Activated CD8-positive, alpha-beta T cell treated with anti-CD3 and anti-CD28 coated beads for 36 hours (primary cell): ENCODE measurements at regions not wholly inside any gene's neighbourhood (a gene's known extent, or its start where the extent isn't known, plus 50 kb on each side); places are given as distances from the start of the nearest gene placed in this dataset.

ENCODE experiments used
- ATAC-seq: fragments of 200-7000 bp; cut with Tn5 transposase; one replicate; pipeline ENCODE4 v1.10.0; 2021; ENCODE audit warnings: mild to moderate bottlenecking, moderate library complexity
- CTCF ChIA-PET: fragments of 350-600 bp; sonication (Branson Sonifier 250); formaldehyde crosslinking; loops from one replicate; lab custom pipeline; 2021; ENCODE audit warnings: antibody characterized with exemption; lab: Charles Lee
- POLR2A ChIA-PET: fragments of 350-600 bp; sonication (Branson Sonifier 250); formaldehyde crosslinking; loops from one replicate; lab custom pipeline; 2021; ENCODE audit warnings: antibody characterized with exemption; lab: Charles Lee
- DNase-seq: peaks from one replicate; pipeline ENCODE4 v3.0.0-alpha.2; 2020
- H3K27ac Mint-ChIP-seq: one replicate; pipeline ENCODE4 v1.8.0; 2021; ENCODE audit warnings: mild to moderate bottlenecking, mixed read lengths
- H3K27me3 Mint-ChIP-seq: one replicate; pipeline ENCODE4 v1.8.0; 2021; ENCODE audit warnings: mixed read lengths
- H3K36me3 Mint-ChIP-seq: one replicate; pipeline ENCODE4 v1.8.0; 2021; ENCODE audit warnings: low read depth, mixed read lengths
- H3K4me1 Mint-ChIP-seq: one replicate; pipeline ENCODE4 v1.8.0; 2021; ENCODE audit warnings: low read depth, mixed read lengths
- H3K4me3 Mint-ChIP-seq: one replicate; pipeline ENCODE4 v1.8.0; 2021; ENCODE audit warnings: mild to moderate bottlenecking, moderate library complexity, mixed read lengths
- H3K9me3 Mint-ChIP-seq: one replicate; pipeline ENCODE4 v1.8.0; 2021; ENCODE audit warnings: mixed read lengths
- CTCF ChIP-seq: fragments of 200-600 bp; IDR thresholded peaks from one replicate; pipeline ENCODE4 v1.8.0; 2022; ENCODE audit warnings: antibody characterized with exemption, mild to moderate bottlenecking
- intact Hi-C: fragments of 100-400 bp; cut with micrococcal nuclease; formaldehyde crosslinking; loops from one replicate; pipeline ENCODE4 v1.10.0; 2022

- Mint-ChIP-seq H3K27me3 (no peaks in the 10 kb centered on the region), H3K4me1 (peaks cover 8% of the 10 kb centered on the region), H3K36me3 (peaks cover 1% of the 10 kb centered on the region), H3K27ac (no peak overlapping the region), H3K4me3 (no peak overlapping the region), H3K9me3 (peaks cover 4% of the 10 kb centered on the region)
- TF ChIP-seq CTCF: no peak
- intact Hi-C loops: no loop called here
- POLR2A ChIA-PET: no interaction called here
- no peak for ATAC-seq
- no peak for DNase-seq
- CTCF ChIA-PET: interaction anchor here (1.2 kb wide), 1 partner anchor 21 kb away, joined by 3 read pairs; no protein-coding TSS in a partner anchor
These were observed 102.9 kb downstream of the NUP35 start for GRCh38 chr2:183227176-183227575.

GRCh38 chr2:183229386-183229785, 105.1 kb downstream of the NUP35 start:
- H3K4me1 Mint-ChIP-seq: peaks cover 8% of the 10 kb centered on the region
- intact Hi-C loops: no loop called here
- peaks cover 2% of the 10 kb centered on the region for H3K27me3 Mint-ChIP-seq
- ATAC-seq: peak; percentile 55
- peak; percentile 6 for DNase-seq
- TF ChIP-seq CTCF: no peak
- no peak overlapping the region for H3K4me3 Mint-ChIP-seq
- ChIA-PET POLR2A (no interaction called here), CTCF (interaction anchor here (1.7 kb wide), 1 partner anchor 20 kb away, joined by 6 read pairs; no protein-coding TSS in a partner anchor)
- peaks cover 6% of the 10 kb centered on the region for H3K9me3 Mint-ChIP-seq
- no peaks in the 10 kb centered on the region for H3K36me3 Mint-ChIP-seq
- H3K27ac Mint-ChIP-seq: no peak overlapping the region

GRCh38 chr2:183232161-183232865, 108.1 kb downstream of the NUP35 start:
- Mint-ChIP-seq H3K36me3 (no peaks in the 10 kb centered on the region), H3K4me3 (no peak overlapping the region), H3K27me3 (peaks cover 3% of the 10 kb centered on the region), H3K27ac (no peak overlapping the region), H3K4me1 (peaks cover 8% of the 10 kb centered on the region), H3K9me3 (peaks cover 2% of the 10 kb centered on the region)
- DNase-seq: no peak
- ChIA-PET CTCF (interaction anchor here (2.1 kb wide), 1 partner anchor 17 kb away, joined by 6 read pairs; no protein-coding TSS in a partner anchor), POLR2A (no interaction called here)
- ATAC-seq: no peak
- intact Hi-C loops: no loop called here
- TF ChIP-seq CTCF: no peak

GRCh38 chr2:183242937-183243336, 118.7 kb downstream of the NUP35 start:
- DNase-seq (no peak), ATAC-seq (no peak)
- no peaks in the 10 kb centered on the region for H3K9me3 Mint-ChIP-seq
- intact Hi-C loops: no loop called here
- no peak overlapping the region for H3K27ac Mint-ChIP-seq
- no peaks in the 10 kb centered on the region for H3K4me1 Mint-ChIP-seq
- ChIA-PET CTCF (no interaction called here), POLR2A (no interaction called here)
- no peak overlapping the region for H3K4me3 Mint-ChIP-seq
- H3K27me3 Mint-ChIP-seq: no peaks in the 10 kb centered on the region
- no peak for TF ChIP-seq CTCF
- no peaks in the 10 kb centered on the region for H3K36me3 Mint-ChIP-seq

- Mint-ChIP-seq H3K27ac (no peak overlapping the region), H3K27me3 (no peaks in the 10 kb centered on the region), H3K36me3 (no peaks in the 10 kb centered on the region), H3K4me1 (no peaks in the 10 kb centered on the region), H3K4me3 (no peak overlapping the region), H3K9me3 (no peaks in the 10 kb centered on the region)
- CTCF ChIA-PET: no interaction called here
- POLR2A ChIA-PET: no interaction called here
- intact Hi-C loops: no loop called here
- DNase-seq: no peak
- no peak for ATAC-seq
- TF ChIP-seq CTCF: no peak
These were observed 119.5 kb downstream of the NUP35 start for GRCh38 chr2:183243758-183244157.
